HG03280 (cell line): ENCODE measurements at regions not wholly inside any gene's neighbourhood (a gene's known extent, or its start where the extent isn't known, plus 50 kb on each side); places are given as distances from the start of the nearest gene placed in this dataset.
A peak's percentile ranks its signal among the peaks of the same experiment; 100 is the strongest.

Experiments used
- ATAC-seq: cut with Tn5 transposase; IDR thresholded peaks from one replicate; pipeline ENCODE4 v1.9.1; 2021; ENCODE audit warnings: mild to moderate bottlenecking, moderate library complexity; ENCODE audit not compliant: unreplicated experiment

DNA sequence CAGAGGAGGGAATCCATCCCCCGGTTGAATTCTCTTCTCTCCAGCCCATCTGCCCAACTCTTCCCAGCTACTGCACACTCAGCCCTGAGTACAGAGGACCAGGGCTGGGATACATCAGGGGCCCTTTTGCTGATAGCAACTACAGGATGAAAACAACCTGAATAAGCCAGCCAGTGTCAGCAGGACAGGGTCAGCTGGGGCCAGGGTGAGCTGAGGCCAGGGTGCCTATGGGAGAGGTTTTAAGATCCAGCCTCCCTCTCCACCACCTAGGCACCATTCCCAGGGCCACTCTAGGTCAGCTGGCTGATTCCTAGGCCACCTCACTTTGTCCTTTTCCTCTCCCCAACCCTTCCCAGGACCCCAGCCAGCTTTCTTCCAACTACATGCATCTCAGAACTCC lies 83.8 kb downstream of the MRPL46 start:
- no peak for ATAC-seq

- ATAC-seq = no peak
Observed at GRCh38 chr15:88382482-88382983, 84.7 kb downstream of the MRPL46 start.

GRCh38 chr15:88378188-88378637 lies 89.0 kb downstream of the MRPL46 start:
- ATAC-seq = no peak

DNA sequence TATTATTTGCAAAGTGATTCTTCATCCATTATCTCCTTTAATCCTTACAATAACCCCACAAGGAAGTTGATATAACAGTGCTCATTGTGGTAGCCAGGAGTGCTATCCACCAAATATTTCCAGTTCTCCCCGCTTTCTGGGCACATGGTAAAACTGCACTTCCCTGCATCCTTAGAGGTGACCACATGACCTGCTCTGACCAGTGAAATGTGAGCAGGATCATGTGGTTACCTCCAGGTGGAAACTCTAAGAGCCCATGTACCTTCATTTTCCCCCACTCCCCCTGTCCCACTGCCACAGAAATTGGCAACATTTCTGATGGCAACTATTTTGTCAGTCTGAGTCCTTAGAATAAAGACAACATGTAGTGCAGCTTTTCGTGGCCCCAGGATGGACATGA lies 89.7 kb downstream of the MRPL46 start:
- no peak for ATAC-seq

GRCh38 chr15:88376574-88377174 lies 90.5 kb downstream of the MRPL46 start:
- ATAC-seq = no peak

- no peak for ATAC-seq
Observed at GRCh38 chr15:88375234-88375927, 91.8 kb downstream of the MRPL46 start.

- no peak for ATAC-seq
Observed at GRCh38 chr15:88365124-88365523, 102.1 kb downstream of the MRPL46 start.

- no peak for ATAC-seq
Observed at GRCh38 chr15:88348579-88349230, 92.2 kb upstream of the NTRK3 start.

- no peak for ATAC-seq
Observed at GRCh38 chr15:88345962-88346361, 89.4 kb upstream of the NTRK3 start.

DNA sequence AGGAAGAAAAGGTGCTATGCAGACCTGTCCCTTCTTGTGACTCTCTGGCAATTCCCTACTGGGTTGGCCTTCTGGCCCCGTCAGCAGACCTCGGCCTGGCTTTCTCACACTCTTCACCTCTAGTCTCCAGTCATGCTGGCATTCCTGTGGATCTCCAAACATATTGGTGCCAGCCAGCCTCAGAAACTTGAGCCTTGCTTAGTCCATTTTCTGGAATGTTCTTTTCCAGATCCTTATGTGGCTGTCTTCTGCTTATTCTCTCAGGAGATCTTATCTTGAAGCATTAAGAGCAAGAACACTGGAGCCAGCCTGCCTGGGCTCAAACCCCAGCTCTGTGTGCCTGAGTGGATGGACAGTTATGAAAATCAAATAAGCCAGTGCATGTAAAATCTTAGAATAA lies 88.2 kb upstream of the NTRK3 start:
- ATAC-seq = no peak

GRCh38 chr15:88342666-88343065 lies 86.1 kb upstream of the NTRK3 start:
- ATAC-seq = no peak

GRCh38 chr15:88341653-88342052 lies 85.1 kb upstream of the NTRK3 start:
- ATAC-seq = no peak

- no peak for ATAC-seq
Observed at GRCh38 chr15:88341006-88341405, 84.5 kb upstream of the NTRK3 start.

DNA sequence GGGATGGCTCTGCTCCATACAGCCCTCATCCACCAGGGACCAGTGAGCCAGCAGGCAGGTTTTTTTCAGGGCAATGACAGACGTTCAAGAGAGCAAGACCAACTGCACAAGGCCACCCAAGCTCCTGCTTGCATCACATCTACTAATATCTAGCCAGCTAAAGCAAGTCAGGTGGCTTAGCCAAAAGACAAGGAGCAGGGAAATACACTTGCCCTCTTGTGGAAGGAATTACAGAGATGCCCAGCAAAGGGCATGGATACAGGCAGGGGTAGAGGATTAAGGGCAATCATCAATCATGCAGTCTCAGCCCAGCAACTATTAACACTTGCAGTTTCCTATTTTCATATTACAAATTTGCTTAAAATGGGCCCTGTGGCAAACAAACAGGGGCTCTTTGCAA lies 81.5 kb upstream of the NTRK3 start:
- ATAC-seq = no peak

- no peak for ATAC-seq
Observed at GRCh38 chr15:88335074-88335473, 78.5 kb upstream of the NTRK3 start.

- ATAC-seq = no peak
Observed at GRCh38 chr15:88334436-88334835, 77.9 kb upstream of the NTRK3 start.

- peak; percentile 52 for ATAC-seq
Observed at GRCh38 chr15:88331291-88331690, 74.8 kb upstream of the NTRK3 start.

DNA sequence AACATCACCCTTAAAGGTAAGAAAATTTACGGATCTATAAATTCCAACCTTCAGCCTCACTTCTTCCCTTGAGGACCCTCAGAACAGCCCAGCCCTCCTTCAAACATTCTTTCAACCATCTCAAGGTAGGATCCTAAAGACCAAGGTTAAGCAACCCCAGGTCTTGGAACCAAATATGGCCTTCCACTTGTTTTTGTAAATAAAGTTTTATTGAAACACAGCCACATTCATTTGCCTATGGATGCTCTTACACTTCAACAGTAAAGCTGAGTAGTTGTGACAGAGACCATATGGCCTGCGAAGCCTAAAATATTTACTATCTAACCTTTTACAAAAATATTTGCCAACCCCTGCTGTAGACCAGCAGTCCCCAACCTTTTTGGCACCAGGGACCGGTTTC lies 70.4 kb upstream of the NTRK3 start:
- ATAC-seq = no peak

- ATAC-seq = no peak
Observed at GRCh38 chr15:88324741-88325065, 68.2 kb upstream of the NTRK3 start.

DNA sequence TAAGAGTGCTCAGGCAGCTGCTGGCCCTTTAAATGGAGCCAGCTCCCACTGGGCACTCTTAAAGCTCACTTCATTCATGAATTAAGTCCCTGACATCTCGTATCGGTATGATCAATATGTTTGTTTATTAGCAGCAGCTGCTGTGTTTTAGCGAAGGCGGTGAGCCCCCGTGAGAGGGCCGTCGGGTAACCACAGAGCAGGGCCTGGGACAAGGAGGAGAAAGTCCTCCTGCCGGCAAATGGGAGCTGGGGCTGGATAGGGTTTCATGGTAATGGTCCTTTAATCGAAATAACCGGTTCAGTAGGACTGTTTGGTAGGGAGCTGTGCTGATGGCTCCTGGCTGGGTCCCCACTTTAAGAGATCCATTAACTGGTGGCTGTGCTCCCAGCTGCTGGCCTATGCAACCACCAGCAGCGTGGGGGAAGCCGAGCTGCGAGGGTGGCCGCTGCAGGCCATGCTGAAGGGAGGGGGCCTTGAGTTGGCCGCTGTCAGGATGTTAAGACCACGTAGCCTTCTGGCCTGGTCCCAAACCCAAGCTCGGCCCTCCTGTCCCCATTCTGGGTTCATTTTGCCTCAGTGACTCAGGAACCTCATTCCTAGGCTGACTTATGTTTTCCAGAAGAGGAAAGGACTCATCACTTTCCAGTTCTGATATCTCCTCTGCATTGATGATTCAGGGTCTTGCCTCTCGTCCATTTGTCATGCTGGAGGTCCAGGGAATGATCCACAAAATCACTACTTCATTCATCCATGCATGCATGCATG lies 67.6 kb upstream of the NTRK3 start:
- ATAC-seq = no peak

- ATAC-seq = no peak
Observed at GRCh38 chr15:88323468-88323867, 66.9 kb upstream of the NTRK3 start.

DNA sequence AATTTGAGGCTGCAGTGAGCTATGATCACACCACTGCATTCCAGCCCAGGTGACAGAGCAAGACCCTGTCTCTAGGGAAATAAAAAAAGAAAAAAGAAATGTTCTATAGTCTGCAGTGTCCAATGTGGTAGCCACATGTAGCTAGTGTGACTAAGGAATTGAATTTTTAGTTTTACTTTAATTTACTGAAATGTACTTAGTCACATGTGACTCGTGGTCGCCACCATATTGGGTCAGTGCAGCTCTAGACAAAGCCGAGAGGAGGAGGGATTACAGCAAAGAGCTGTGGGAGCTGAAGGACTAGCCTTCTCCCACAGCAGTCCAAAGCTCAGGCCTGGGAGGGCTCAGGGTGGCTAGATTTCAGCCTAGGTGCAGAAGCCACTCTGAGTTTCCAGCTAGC lies 65.9 kb upstream of the NTRK3 start:
- no peak for ATAC-seq
